Endothelial cell of hepatic sinusoid (primary cell): ENCODE measurements at regions not wholly inside any gene's neighbourhood (a gene's known extent, or its start where the extent isn't known, plus 50 kb on each side); places are given as distances from the start of the nearest gene placed in this dataset.
"Not testable (repeated sequence)": the region's sequence is repeated elsewhere in the genome, so short reads cannot be mapped to it uniquely, and the experiment has no call there.

Experiments used
- in situ Hi-C: cut with HindIII; loops from 2 replicates; pipeline ENCODE4 v1.10.0; 2017; ENCODE audit warnings: low sequenced_read_pairs

DNA sequence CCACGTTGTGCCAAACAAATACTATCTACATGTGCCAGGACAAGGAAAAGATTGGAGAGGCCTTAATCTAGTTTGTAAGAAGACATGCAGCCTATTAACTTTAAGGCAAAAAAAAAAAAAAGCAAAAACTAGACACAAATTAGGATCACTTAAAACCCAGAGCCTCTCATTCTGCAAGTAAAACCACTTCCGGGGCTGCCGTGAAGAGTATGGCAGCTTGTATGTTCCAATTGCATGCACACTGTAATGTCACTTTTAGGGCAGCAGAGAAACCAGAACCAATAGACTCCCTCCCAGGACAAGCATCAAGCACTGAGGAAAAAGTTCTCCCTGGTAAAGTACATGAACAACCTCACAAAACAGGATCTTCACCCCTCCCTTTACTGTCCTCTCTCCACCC, 70.6 kb downstream of the RSL24D1 start:
- in situ Hi-C loops, result no loop called here

DNA sequence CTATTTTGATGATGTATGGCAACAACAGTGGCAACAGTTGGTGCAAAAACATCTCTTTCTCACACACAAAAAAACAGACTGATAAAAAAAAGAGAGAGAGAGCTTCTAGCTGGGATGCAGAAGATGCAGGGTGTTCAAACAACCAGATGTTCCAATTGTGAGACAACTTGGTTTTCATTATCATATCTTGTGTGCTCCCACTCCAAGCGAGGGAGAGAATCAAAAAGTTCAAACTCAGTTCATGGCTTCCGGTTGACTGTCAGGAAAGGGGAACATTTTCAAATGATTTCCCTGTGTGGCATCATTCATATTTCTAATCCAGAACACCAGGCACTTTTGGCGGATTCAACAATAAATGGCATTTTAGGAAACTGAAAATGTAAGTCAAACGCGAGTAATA, 72.1 kb downstream of the RSL24D1 start:
- in situ Hi-C loops, result no loop called here

DNA sequence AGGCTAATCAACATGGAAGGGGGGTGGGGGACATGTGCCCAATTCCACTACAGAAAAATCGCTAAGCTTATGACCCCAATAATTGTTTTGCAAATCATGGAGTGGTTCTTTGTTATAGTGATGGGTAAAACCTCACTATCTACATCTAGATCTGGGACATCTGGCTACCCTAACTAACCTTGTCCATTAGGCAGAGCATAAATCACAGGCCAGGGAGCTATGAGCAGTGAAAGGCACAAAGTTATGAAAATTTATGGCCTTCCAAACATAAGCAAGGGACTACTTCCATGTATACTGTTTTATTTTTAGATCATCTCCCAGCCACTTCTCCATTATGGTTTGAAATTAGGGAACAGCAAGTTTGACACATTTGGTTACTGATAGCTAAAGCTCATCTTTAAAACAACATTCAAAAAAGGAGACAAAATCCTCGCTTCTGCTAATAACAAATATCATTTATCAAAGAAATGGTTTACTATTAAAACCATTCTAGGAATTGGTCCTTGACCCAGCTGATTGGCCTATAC, 78.3 kb downstream of the RSL24D1 start:
- in situ Hi-C loops, result no loop called here

DNA sequence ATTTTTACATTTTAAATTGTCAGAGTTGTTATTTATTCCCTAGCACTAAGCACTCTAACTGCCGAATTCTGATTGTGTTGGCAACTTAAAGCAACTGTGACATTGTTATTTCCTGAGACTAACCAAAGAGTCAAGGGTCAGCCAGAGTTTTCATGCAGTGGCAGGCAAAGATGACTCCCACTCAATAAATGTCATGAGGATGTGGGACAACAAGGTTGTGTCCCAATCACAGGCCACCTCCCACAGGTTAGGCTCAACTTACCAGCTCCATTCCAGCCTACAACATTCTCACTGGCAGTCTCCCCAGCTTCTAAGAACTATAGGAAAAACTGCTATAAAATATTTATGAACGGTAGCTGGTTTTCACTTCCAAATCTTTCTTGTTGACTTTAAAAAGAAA, 80.1 kb downstream of the RSL24D1 start:
- in situ Hi-C loops, result no loop called here

DNA sequence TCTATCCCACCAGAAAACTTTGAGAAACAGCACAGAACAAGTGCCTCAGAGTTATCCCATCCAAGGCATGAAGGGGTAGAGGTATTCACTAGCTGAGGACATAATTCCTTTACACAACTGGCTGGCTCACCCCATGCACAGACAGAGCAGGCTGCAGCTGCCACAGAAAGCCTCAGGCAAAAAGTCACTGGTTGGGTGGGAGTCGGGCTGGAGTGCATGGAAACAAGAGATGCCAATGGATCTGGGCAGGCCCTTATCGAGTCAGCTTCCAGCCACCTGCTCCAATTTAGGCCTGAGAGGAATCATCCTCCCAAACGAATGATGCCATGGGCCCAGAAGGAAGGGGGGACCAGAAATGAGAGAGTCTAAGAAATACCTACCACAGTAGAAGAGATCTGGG, 83.0 kb downstream of the RSL24D1 start:
- in situ Hi-C loops, result no loop called here

DNA sequence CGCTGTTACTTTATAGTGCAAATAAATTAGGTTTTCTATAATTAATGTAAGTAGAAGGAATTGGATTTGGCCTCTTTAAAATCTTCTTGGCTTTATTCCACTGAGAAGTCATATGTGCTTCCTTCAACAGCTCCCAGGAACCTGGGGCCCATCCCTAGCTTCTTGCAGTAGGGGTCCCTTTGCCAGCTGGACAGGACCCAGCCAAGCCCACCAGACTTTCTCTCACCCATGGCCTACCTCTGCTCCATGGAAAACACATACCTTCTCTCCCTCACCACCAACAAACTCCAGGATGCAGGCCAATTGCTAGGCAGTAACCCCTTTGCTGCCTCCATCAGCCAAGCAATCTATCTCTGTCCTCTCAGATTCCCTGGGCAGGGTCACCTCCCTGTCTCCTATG, 84.0 kb downstream of the RSL24D1 start:
- in situ Hi-C loops, result no loop called here

DNA sequence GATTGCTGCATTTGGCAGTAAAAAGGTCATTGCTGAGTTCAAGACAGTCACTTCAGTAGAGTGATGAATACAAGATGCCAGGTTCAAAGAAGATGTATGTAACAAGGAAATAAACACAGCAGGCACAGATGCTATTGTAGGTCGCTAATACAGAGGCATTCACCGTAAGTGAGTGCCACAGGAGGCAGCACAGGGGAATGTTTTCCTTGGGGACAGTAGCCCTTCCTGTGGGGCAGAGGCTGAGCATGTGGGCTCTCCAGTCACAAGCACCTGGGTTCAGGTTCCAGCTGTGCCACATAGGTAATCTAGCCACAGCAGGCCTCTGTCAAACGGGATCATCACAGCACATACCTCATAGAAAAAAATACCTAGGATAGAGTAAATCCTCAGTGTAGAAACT, 86.3 kb downstream of the RSL24D1 start:
- in situ Hi-C loops, result no loop called here

DNA sequence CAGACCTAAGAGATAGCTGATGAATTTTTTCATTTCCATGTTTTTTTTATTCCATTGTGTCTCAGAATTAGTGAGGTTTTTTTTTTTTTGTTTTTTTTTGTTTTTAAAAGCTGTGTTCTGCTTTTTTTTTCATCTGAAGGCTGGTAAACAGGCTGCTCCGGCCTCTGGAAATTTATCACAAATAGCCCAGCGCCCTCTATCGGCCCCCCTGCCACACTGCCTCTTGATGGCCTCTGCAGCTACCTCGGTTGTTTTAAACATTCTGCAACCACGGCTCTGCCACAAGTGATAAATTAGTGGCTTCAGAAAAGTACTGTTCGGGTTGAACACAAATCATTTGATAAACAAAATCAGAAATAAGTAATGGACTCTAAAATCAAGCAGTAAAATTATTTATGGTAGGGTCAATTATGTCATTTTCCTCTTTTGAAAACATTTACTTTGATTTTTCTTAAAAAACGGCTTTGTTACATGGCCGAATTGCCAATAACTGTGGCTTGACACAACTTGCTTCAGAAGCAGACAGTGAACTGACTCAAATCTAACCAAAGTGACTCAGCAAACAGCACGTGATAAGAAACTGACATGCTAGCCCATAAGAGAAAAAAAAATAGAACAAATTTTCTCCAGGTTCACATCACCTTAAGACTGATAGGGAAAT, 87.8 kb downstream of the RSL24D1 start:
- in situ Hi-C loops, result no loop called here

DNA sequence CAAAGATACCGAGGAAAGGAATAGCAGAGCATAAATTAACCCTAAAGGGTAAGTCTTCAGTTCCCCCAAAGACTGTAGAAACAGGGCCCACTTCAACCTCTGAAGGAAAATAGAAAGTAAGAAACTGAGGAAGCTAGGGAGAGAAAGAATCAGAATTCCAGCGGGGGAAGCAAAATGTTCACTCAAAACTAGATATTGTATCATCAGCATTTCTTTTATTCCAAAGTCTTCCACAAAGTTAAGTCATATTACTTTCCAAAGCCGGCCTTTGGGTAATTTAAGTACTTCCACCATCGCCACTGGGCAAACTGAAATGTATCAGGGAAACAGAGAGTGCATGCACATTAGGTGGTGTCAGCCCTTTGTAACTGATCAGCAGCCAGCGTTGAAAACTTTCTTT, 88.3 kb downstream of the RSL24D1 start:
- in situ Hi-C loops, result no loop called here

DNA sequence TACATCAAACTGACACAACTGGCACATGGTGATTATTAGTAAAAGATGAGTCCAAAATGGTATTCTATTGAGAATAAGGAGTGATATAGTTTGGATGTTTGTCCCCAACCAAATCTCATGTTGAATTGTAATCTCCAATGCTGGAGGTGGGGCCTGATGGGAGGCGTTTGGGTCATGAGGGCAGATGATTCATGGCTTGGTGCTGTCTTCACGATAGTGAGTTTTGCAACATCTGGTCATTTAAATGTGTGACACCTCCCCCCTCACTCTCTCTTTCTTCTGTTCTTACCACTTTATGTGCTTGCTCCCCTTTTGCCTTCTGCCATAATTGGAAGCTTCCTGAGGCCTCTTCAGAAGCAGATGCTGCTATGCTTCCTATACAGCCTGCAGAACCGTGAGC, 90.6 kb downstream of the RSL24D1 start:
- in situ Hi-C loops, result no loop called here

DNA sequence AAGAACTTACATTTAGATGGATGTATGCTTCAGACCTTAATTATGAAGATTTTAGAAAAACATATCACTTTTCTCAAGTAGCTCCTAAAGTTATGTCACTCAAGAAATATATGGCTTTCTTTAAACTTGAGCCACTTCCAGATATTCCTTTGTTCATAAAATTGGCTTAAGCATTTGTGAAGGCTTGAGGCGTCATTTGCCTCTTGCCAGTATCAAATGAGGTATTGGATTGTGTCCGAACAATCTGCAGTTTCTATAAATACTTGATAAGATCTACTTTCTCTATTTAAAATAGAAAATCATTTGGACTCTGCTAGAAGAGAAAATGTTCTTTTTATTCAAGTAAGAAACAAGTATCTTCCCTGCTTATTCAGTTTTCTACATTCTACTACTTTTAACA, 102.6 kb downstream of the RSL24D1 start:
- in situ Hi-C loops, result no loop called here

DNA sequence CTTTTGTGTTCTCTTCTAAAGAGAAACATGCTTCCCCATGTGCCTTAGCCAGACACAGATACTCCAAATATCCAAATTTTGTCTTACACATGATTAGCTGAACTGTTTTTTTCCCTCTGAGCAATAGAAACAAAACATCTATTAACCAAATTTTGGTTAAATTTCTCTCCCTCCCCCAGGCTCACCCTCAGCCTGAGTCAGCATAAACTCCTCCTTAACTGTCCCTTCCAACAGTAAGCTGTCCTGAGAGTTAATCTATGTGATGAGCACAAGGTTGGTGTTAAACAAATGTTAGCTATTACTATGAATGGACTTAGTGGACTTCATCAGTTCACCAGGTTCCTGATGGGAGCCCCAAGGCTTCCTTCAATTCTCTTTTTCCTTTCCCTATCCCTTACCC, 108.5 kb downstream of the RSL24D1 start:
- in situ Hi-C loops, result no loop called here

DNA sequence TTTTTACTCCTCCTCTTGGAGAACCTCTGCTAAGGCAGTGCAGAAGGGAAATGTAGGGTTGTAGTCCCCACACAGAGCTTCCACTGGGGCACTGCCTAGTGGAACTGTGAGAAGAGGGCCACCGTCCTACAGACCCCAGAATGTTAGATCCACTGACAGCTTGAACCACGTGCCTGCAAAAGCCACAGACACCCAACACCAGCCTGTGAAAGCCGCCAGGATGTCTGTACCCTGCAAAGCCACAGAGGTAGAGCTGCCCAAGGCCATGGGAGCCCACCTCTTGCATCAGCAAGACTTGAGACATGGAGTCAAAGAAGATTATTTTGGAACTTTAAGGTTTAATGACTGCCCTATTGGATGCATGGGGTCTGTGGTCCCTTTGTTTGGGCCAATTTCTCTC, 112.1 kb downstream of the RSL24D1 start:
- in situ Hi-C loops, result no loop called here

DNA sequence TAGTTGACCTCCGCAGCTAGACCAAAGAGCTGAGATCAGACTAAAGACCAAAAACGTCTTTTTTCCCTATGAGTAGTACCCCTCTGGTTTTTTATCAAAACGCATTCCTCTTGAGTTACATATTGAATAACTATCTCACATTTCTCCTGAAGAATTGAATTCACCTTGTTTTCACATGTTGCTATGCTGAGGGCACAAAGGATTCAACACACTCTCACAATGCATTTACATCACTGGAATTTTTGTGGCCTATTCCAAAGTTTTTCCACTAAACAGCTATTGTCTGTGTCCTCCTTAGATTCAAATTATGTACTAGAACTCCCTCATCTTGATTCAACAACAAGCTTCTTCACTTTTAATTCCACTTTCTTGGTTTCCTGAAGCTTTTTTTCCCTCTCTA, 112.5 kb downstream of the RSL24D1 start:
- in situ Hi-C loops, result no loop called here

DNA sequence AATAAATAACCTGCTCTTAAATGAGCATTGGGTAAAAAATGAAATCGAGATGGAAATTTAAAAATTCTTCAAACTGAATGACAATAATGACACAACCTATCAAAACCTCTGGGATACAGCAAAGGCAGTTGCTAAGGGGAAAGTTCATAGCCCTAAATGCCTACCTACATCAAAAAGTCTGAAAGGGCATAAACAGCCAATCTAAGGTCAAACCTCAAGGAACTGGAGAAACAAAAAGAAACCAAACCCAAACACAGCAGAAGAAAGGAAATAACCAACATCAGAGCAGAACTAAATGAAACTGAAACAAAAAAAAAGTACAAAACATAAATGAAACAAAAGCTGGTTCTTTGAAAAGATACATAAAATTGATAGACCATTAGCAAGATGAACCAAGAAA, 119.7 kb downstream of the RSL24D1 start:
- in situ Hi-C loops, result not testable (repeated sequence)

DNA sequence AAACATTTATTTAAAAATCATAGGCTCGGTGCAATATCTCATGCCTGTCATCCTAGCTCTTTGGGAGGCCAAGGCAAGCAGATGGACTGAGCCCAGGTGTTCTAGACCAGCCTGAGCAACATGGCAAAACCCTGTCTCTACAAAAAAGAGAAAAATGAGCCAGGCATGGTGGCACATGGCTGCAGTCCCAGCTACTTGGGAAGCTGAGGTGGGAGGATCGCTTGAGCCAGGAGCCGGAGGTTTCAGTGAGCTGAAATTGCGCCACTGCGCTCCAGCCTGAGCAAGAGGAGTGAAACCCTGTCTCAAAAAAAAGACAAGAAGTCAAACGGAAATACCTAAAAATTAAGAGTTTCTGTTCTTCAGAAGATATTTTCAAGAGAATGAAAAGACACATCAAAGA, 122.3 kb downstream of the RSL24D1 start:
- in situ Hi-C loops, result no loop called here

DNA sequence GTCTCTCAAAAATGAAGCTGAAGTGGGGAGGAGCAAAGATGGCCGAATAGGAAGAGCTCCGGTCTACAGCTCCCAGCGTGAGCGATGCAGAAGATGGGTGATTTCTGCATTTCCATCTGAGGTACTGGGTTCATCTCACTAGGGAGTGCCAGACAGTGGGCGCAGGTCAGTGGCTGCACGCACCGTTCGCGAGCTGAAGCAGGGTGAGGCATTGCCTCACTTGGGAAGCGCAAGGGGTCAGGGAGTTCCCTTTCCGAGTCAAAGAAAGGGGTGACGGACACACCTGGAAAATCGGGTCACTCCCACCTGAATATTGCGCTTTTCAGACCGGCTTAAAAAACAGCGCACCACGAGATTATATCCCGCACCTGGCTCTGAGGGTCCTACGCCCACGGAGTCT, 132.8 kb downstream of the RSL24D1 start:
- in situ Hi-C loops, result not testable (repeated sequence)

DNA sequence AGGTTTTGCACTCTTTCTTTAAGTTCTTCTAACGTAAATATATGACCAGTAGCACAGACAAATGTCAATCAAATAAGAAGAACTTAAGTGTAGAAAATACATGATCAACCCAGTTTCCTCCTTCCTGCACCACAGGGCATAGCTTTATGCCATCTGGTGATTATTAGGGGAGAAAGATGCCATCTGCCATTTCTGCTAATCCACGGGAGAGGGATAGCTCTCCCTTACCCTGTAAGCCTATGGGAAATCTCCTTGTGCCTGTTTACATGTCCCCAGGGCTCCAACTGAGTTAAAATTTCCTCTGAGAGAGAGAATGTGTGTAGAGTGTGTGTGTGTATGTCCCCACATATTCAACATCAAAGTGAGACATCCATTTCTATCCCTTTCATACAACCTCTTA, 135.9 kb downstream of the RSL24D1 start:
- in situ Hi-C loops, result no loop called here

DNA sequence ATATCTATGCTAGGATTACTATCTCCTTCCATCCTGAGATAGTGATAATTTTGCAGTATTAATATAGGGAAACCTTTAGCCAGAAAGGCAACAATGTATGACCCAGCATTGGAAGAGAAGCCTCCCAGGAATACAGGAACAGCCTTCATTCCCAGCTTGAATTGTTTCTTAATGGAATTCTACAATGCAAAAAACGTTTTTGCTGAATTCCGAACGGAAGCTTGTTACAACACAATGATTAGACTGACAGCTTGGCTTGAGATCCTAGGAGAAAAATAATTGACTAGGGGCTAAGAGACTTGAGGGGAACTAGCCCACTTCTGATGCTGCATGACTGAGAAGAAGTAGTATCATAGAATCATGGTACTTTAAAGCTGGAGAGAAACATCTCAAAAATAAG, 140.2 kb downstream of the RSL24D1 start:
- in situ Hi-C loops, result no loop called here

DNA sequence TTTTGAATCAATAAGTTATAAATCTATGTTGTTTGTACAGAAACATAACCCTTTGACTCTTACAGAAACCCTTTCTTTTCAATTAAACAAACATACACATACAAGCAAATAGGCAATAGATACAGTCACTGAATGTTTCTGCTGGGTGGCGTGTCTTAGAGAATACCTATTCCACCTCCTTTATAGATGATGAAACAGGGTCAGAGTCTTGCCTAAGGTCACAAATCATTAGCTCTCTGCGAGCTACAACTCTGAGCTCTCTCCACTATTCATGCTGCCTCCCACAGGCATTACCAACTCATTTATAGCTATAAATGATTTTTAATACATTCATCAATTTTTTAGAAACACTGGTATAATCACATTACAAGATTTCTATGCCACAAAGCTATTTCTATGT, 152.6 kb downstream of the RSL24D1 start:
- in situ Hi-C loops, result no loop called here

DNA sequence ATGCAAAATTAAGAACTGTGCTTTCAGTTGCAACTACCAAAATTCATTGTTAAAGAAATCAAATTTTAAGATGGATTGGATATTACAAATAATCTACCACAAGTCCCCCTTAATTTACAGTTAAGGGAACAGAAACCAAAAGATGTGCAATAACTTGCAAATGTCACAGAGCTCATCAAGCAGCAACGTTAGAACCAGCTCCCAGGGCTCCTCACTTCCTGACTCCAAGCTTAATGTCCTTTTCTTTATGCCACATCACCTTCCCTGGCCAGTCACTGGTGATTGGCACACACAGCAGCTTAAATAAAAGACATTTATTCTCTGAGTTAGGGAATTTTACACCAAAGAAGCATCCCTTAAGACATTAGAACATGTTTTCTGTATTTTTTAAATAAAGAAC, 159.7 kb downstream of the RSL24D1 start:
- in situ Hi-C loops, result no loop called here

DNA sequence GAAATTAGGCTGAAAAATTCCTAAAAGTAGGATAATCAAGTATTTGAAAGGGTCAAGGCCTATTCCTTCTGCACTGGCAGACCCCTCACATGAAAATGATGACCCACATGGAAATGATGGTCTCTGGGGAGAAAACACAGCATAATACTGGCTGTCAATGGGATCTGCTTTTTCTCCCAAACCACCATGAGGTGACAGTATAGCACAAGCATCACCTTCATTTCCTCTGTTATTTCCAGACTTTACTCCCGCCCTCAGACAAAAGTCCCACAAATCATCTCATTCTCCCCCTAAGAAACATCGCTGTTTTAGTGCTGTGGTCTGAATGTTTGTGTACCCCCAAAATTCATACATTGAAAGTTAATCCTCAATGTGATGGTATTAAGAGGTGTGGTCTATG, 161.0 kb downstream of the RSL24D1 start:
- in situ Hi-C loops, result no loop called here

DNA sequence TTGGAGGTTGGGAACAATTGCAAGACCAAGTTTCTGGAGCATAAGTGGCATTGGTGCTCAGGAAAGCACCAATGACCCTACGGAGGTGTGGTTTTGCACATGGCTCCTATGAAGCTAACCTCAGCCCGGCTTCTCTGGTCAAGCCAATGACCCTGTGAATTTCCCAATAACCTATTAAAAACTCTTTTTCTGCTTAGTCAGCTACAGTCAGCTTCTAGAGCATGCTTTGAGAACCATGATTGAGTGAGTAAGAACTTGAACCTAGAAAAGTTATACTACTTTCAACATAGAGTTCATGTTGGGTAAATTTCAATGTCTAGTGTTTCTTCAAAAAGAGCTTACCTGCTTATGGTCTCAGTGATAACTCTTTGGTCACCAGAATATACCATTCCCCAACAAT, 163.2 kb downstream of the RSL24D1 start:
- in situ Hi-C loops, result no loop called here
